H1 (cell line): ENCODE measurements at regions not wholly inside any gene's neighbourhood (a gene's known extent, or its start where the extent isn't known, plus 50 kb on each side); places are given as distances from the start of the nearest gene placed in this dataset.

Source experiments
- CTCF ChIA-PET: fragments of 300-600 bp; sonication (Branson Sonifier 250); formaldehyde crosslinking; loops from one replicate; lab custom pipeline; 2021; ENCODE audit not compliant: partially characterized antibody; lab: Charles Lee
- POLR2A ChIA-PET: fragments of 300-600 bp; sonication (Branson Sonifier 250); formaldehyde crosslinking; loops from one replicate; lab custom pipeline; 2021; ENCODE audit warnings: inconsistent platforms; ENCODE audit not compliant: partially characterized antibody; lab: Charles Lee
- DNase-seq, 2 experiments: peaks; one replicate each; pipeline versions ENCODE4 v3.0.0 to v3.0.0-alpha.2; 2010 to 2022; ENCODE audit warnings: low spot score in 2 of 2, low read depth in 1 of 2, mixed read lengths in 1 of 2
- FAIRE-seq: peaks from 2 replicates; lab custom pipeline; 2011; peaks lifted over from hg19 to GRCh38; lab: Jason Lieb, UNC
- H2AFZ ChIP-seq: 2 replicates; pipeline ENCODE4 v1.8.1; 2012; ENCODE audit warnings: low read length, inconsistent platforms
- H2AK5ac ChIP-seq: 2 replicates; pipeline ENCODE4 v1.6.1; 2013; ENCODE audit warnings: low read depth, low read length
- H2BK120ac ChIP-seq: replicated peaks from 2 replicates; pipeline ENCODE3; 2013; ENCODE audit warnings: low read depth, low read length, inconsistent platforms
- H2BK12ac ChIP-seq: 2 replicates; pipeline ENCODE4 v1.6.1; 2013; ENCODE audit warnings: low read depth, low read length
- H2BK15ac ChIP-seq: 2 replicates; pipeline ENCODE4 v1.6.1; 2013; ENCODE audit warnings: low read length
- H2BK20ac ChIP-seq: 2 replicates; pipeline ENCODE4 v1.6.1; 2013; ENCODE audit warnings: low read length
- H2BK5ac ChIP-seq: 2 replicates; pipeline ENCODE4 v1.6.1; 2013; ENCODE audit warnings: low read depth, low read length
- H3K14ac ChIP-seq: 2 replicates; pipeline ENCODE4 v1.6.1; 2013; ENCODE audit warnings: inconsistent platforms; ENCODE audit not compliant: insufficient read length
- H3K18ac ChIP-seq: 2 replicates; pipeline ENCODE4 v1.6.1; 2013; ENCODE audit warnings: low read length; ENCODE audit errors: extremely low read depth
- H3K23ac ChIP-seq: 2 replicates; pipeline ENCODE4 v1.6.1; 2013; ENCODE audit warnings: inconsistent platforms; ENCODE audit not compliant: insufficient read length
- H3K23me2 ChIP-seq: 2 replicates; pipeline ENCODE4 v1.6.1; 2013; ENCODE audit warnings: low read depth, low read length
- H3K27ac ChIP-seq: 2 replicates; pipeline ENCODE4 v1.6.1; 2011; ENCODE audit warnings: low read depth, low read length, inconsistent platforms
- H3K27me3 ChIP-seq, 4 experiments: replicated peaks in 1 of 4; 1 replicate in 1 of 4; 2 replicates in 3 of 4; pipeline versions ENCODE4 v1.6.1 to v1.8.1; 2011 to 2013; ENCODE audit warnings: low read length in 3 of 4, mild to moderate bottlenecking in 3 of 4, inconsistent platforms in 2 of 4, mixed read lengths in 2 of 4, moderate library complexity in 1 of 4; ENCODE audit not compliant: control insufficient read depth in 3 of 4, insufficient read depth in 3 of 4; ENCODE audit errors: extremely low read depth in 1 of 4
- H3K36me3 ChIP-seq, 4 experiments: 2 replicates each; pipeline versions ENCODE4 v1.6.1 to v1.8.1; 2011 to 2013; ENCODE audit warnings: mild to moderate bottlenecking in 4 of 4, low read length in 3 of 4, moderate library complexity in 2 of 4, control low read depth in 1 of 4, inconsistent platforms in 1 of 4; ENCODE audit not compliant: insufficient read depth in 4 of 4, control insufficient read depth in 2 of 4
- H3K4ac ChIP-seq: replicated peaks from 2 replicates; pipeline ENCODE3; 2013; ENCODE audit warnings: low read length, low read depth, mixed read lengths, inconsistent platforms; ENCODE audit not compliant: insufficient read length
- H3K4me1 ChIP-seq, 4 experiments: replicated peaks in 1 of 4; 1 replicate in 1 of 4; 2 replicates in 3 of 4; pipeline versions ENCODE4 v1.6.1 to v1.8.1; 2011 to 2013; ENCODE audit warnings: low read length in 3 of 4, inconsistent platforms in 2 of 4, mixed read lengths in 1 of 4; ENCODE audit not compliant: insufficient read depth in 4 of 4, control insufficient read depth in 3 of 4
- H3K4me2 ChIP-seq, 2 experiments: 2 replicates each; pipeline versions ENCODE4 v1.6.1 to v1.8.1; 2011 to 2013; ENCODE audit warnings: low read depth in 2 of 2, low read length in 2 of 2, control low read depth in 1 of 2, inconsistent platforms in 1 of 2, mild to moderate bottlenecking in 1 of 2; ENCODE audit not compliant: insufficient read depth in 1 of 2
- H3K4me3 ChIP-seq, 4 experiments: fragments of 200-600, 300-600 bp in 1 of 4; sonication (generic), shearing (Covaris generic), sonication (Bioruptor Twin) in 1 of 4; 2 replicates each; pipeline versions ENCODE4 v1.5.1 to v1.8.1; 2011 to 2016; ENCODE audit warnings: low read length in 4 of 4, low read depth in 3 of 4, control low read depth in 2 of 4, inconsistent platforms in 2 of 4, mild to moderate bottlenecking in 2 of 4, mixed read lengths in 1 of 4, moderate library complexity in 1 of 4; ENCODE audit not compliant: insufficient read depth in 2 of 4; ENCODE audit errors: extremely low read depth in 1 of 4
- H3K56ac ChIP-seq: replicated peaks from 2 replicates; pipeline ENCODE3; 2013; ENCODE audit warnings: low read depth, mild to moderate bottlenecking, mixed read lengths, low read length, inconsistent platforms; ENCODE audit not compliant: insufficient read length
- H3K79me1 ChIP-seq: 2 replicates; pipeline ENCODE4 v1.6.1; 2013; ENCODE audit warnings: low read depth, low read length, control low read depth
- H3K79me2 ChIP-seq, 2 experiments: 2 replicates each; pipeline versions ENCODE4 v1.6.1 to v1.8.1; 2012 to 2013; ENCODE audit warnings: low read length in 2 of 2, mild to moderate bottlenecking in 2 of 2, inconsistent platforms in 1 of 2; ENCODE audit not compliant: insufficient read depth in 2 of 2, control insufficient read depth in 1 of 2
- H3K9ac ChIP-seq, 4 experiments: replicated peaks in 1 of 4; 1 replicate in 1 of 4; 2 replicates in 3 of 4; pipeline versions ENCODE4 v1.6.1 to v1.8.1; 2011 to 2013; ENCODE audit warnings: low read depth in 3 of 4, low read length in 3 of 4, control low read depth in 2 of 4, mild to moderate bottlenecking in 2 of 4, moderate library complexity in 2 of 4, inconsistent platforms in 1 of 4; ENCODE audit errors: extremely low read depth in 1 of 4
- H3K9me3 ChIP-seq, 2 experiments: 2 replicates each; pipeline versions ENCODE4 v1.6.1 to v1.8.1; 2012 to 2013; ENCODE audit warnings: mild to moderate bottlenecking in 2 of 2, moderate library complexity in 2 of 2, control low read depth in 1 of 2, inconsistent platforms in 1 of 2, low read depth in 1 of 2, low read length in 1 of 2, mixed read lengths in 1 of 2; ENCODE audit not compliant: insufficient read depth in 2 of 2
- H4K20me1 ChIP-seq, 2 experiments: replicated peaks in 1 of 2; 2 replicates each; pipeline versions ENCODE3 to v1.8.1; 2011 to 2013; ENCODE audit warnings: inconsistent platforms in 2 of 2, low read length in 2 of 2, mild to moderate bottlenecking in 1 of 2; ENCODE audit not compliant: insufficient read depth in 2 of 2, control insufficient read depth in 1 of 2
- H4K5ac ChIP-seq: 2 replicates; pipeline ENCODE4 v1.6.1; 2013; ENCODE audit warnings: low read length, low read depth, mixed read lengths, inconsistent platforms; ENCODE audit not compliant: insufficient read length
- H4K8ac ChIP-seq: 2 replicates; pipeline ENCODE4 v1.8.0; 2013; ENCODE audit warnings: mild to moderate bottlenecking, moderate library complexity, low read length, inconsistent platforms; ENCODE audit not compliant: insufficient read depth; ENCODE audit errors: extremely low read depth
- H4K91ac ChIP-seq: replicated peaks from 2 replicates; pipeline ENCODE3; 2013; ENCODE audit warnings: low read length, mixed read lengths, inconsistent platforms; ENCODE audit not compliant: insufficient read length
- EP300 ChIP-seq, 2 experiments: IDR thresholded peaks; 1 replicate in 1 of 2; 2 replicates in 1 of 2; pipeline ENCODE4 v1.6.1; 2011 to 2012; ENCODE audit warnings: low read depth in 2 of 2, low read length in 2 of 2, mild to moderate bottlenecking in 2 of 2, borderline replicate concordance in 1 of 2, inconsistent platforms in 1 of 2, moderate library complexity in 1 of 2
- FOSL1 ChIP-seq: IDR thresholded peaks from 2 replicates; pipeline ENCODE4 v1.6.1; 2011; ENCODE audit warnings: mild to moderate bottlenecking, low read depth, low read length, moderate library complexity; ENCODE audit not compliant: insufficient read depth
- KDM5A ChIP-seq: fragments of 200-600 bp; IDR thresholded peaks from 2 replicates; pipeline ENCODE4 v1.7.1; 2012; ENCODE audit warnings: mild to moderate bottlenecking, low read length, inconsistent platforms, mixed read lengths
- MAFK ChIP-seq: IDR thresholded peaks from 2 replicates; pipeline ENCODE4 v1.6.1; 2012; ENCODE audit warnings: low read depth, mild to moderate bottlenecking, improper control_type of control experiment, low read length
- RNF2 ChIP-seq: fragments of 200-900, 300-1000 bp; sonication (generic); IDR thresholded peaks from 2 replicates; pipeline ENCODE4 v1.7.1; 2016; ENCODE audit warnings: borderline replicate concordance, low read depth, mild to moderate bottlenecking, antibody characterized with exemption, low read length; ENCODE audit not compliant: poor library complexity, severe bottlenecking; ENCODE audit errors: missing control alignments
- SP4 ChIP-seq: IDR thresholded peaks from 2 replicates; pipeline ENCODE4 v1.6.1; 2012; ENCODE audit warnings: low read length, inconsistent platforms
- SUZ12 ChIP-seq: fragments of 200-600 bp; sonication (generic); IDR thresholded peaks from 2 replicates; pipeline ENCODE4 v1.6.1; 2012; ENCODE audit warnings: mild to moderate bottlenecking, inconsistent platforms, low read length, moderate library complexity, mixed read lengths
- TAF1 ChIP-seq: IDR thresholded peaks from 2 replicates; pipeline ENCODE4 v1.6.1; 2011; ENCODE audit warnings: mild to moderate bottlenecking, low read depth, low read length
- TAF7 ChIP-seq: optimal IDR thresholded peaks from 2 replicates; pipeline ENCODE3; 2011; ENCODE audit warnings: low read depth, mild to moderate bottlenecking, inconsistent platforms, low read length, moderate library complexity, borderline replicate concordance
- TCF12 ChIP-seq: IDR thresholded peaks from 2 replicates; pipeline ENCODE4 v1.6.1; 2011; ENCODE audit warnings: low read depth, mild to moderate bottlenecking, low read length
- TEAD4 ChIP-seq: IDR thresholded peaks from 2 replicates; pipeline ENCODE4 v1.6.1; 2012; ENCODE audit warnings: low read depth, low read length, inconsistent platforms, mixed read lengths
- WGBS, 2 experiments: shearing (Covaris generic) in 1 of 2; methylation state at CpG; one replicate each; pipeline versions ENCODE4 v1.1.6 to v1.1.7; 2013 to 2015; ENCODE audit warnings: low lambda C conversion rate in 2 of 2, mixed read lengths in 2 of 2, inconsistent platforms in 1 of 2, low coverage in 1 of 2, missing lambda C conversion rate in 1 of 2; ENCODE audit not compliant: insufficient replicate concordance in 2 of 2, insufficient coverage in 1 of 2, insufficient read length in 1 of 2; ENCODE audit errors: extremely low coverage in 1 of 2, missing lambda C conversion rate in 1 of 2; 5-methylcytosine and 5-hydroxymethylcytosine counted together

DNA sequence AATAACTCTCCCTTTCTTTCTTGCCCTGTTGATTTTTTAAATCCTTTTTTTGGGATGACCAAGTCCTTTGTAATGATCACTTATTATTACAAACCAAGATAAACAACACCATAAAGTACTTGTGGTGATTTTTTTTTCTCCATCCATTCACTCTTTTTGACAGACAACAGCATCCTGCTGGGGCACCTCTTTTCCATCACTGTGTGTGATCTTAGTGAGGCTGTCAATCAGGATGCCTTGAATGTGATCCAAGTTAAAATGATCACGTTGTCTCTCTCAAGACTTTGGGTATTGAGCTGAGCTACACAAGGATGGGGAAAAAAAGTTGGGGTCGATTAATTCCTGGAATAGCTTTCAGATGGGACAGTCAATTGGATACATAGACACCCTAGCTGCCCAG is 73.6 kb upstream of the PPP2R2B start:
- H3K9me3 ChIP-seq: no peaks in the 10 kb centered on the region
- H3K14ac ChIP-seq: no peak overlapping the region
- TF ChIP-seq TEAD4 (no peak), EP300 (IDR thresholded peaks at IDR 0.05; ENCODE audit: borderline replicate concordance in 1 of 2, low read depth in 2 of 2, low read length in 2 of 2) (no peak), KDM5A (no peak), RNF2 (no peak), TAF1 (no peak), FOSL1 (no peak), SUZ12 (no peak), TAF7 (no peak), TCF12 (no peak), MAFK (no peak), SP4 (no peak)
- no peak overlapping the region for H3K4me3 ChIP-seq
- no peak overlapping the region for H3K56ac ChIP-seq
- no peak overlapping the region for H2AFZ ChIP-seq
- H4K20me1 ChIP-seq: no peaks in the 10 kb centered on the region
- FAIRE-seq (peak; percentile 42), DNase-seq (no peak)
- no peak overlapping the region for H2BK20ac ChIP-seq
- POLR2A ChIA-PET: no interaction called here
- H3K4me2 ChIP-seq: no peak overlapping the region
- CTCF ChIA-PET: interaction anchor here (0.9 to 1.4 kb wide), 8 partner anchors 13 to 410 kb away, joined by 3 to 9 read pairs (median 3); no protein-coding TSS in a partner anchor
- H2BK15ac ChIP-seq: no peak overlapping the region
- H3K27ac ChIP-seq: no peak overlapping the region
- H3K79me2 ChIP-seq: no peaks in the 10 kb centered on the region
- no peak overlapping the region for H4K8ac ChIP-seq
- no peaks in the 10 kb centered on the region for H3K79me1 ChIP-seq
- no peak overlapping the region for H3K4ac ChIP-seq
- no peak overlapping the region for H2BK12ac ChIP-seq
- no peak overlapping the region for H3K9ac ChIP-seq
- no peak overlapping the region for H4K91ac ChIP-seq
- peaks cover 0 to 4% (median 3%) of the 10 kb centered on the region in 4 experiments; a peak in 3 of 7 replicates for H3K4me1 ChIP-seq
- WGBS, 2 experiments: 50% methylated on average over 2 of the region's 2 CpGs; no CpG with 5 or more reads in 1 of the 2 experiments
- H2AK5ac ChIP-seq: no peak overlapping the region
- no peak overlapping the region for H2BK120ac ChIP-seq
- H3K27me3 ChIP-seq: no peaks in the 10 kb centered on the region
- H3K23ac ChIP-seq: no peak overlapping the region
- H2BK5ac ChIP-seq: no peak overlapping the region
- no peaks in the 10 kb centered on the region for H3K36me3 ChIP-seq
- H3K18ac ChIP-seq: no peak overlapping the region
- no peaks in the 10 kb centered on the region for H3K23me2 ChIP-seq
- no peak overlapping the region for H4K5ac ChIP-seq
